ENCODE measurements at regions not wholly inside any gene's neighbourhood (a gene's known extent, or its start where the extent isn't known, plus 50 kb on each side); places are given as distances from the start of the nearest gene placed in this dataset.
A peak's percentile ranks its signal among the peaks of the same experiment; 100 is the strongest.

- 71 to 76% methylated on average over 1 to 2 of the region's 2 CpGs for WGBS, 2 donors (ENCODE audit: low coverage in 1 of 2)
- H3K4me1 ChIP-seq: peaks cover 0 to 13% (median 0%) of the 10 kb centered on the region in 3 donors
- TF ChIP-seq EP300 (IDR thresholded peaks at IDR 0.05): no peak
- TF ChIP-seq POLR2AphosphoS5 (IDR thresholded peaks at IDR 0.05): no peak
- no peak for TF ChIP-seq CTCF (IDR thresholded peaks at IDR 0.05)
- TF ChIP-seq POLR2A (IDR thresholded peaks at IDR 0.05): no peak
- H3K36me3 ChIP-seq: no peaks in the 10 kb centered on the region
- no peaks in the 10 kb centered on the region for H3K27me3 ChIP-seq
- no peak overlapping the region for H3K4me3 ChIP-seq
- peaks cover 0 to 1% (median 0%) of the 10 kb centered on the region in 3 donors for H3K9me3 ChIP-seq
- peak overlapping the region in 3 of 4 donors; percentile 3 to 58 (median 15) for H3K27ac ChIP-seq
- ATAC-seq: no peak
These were observed 105.2 kb downstream of the RPLP1 start for GRCh38 chr15:69557707-69558409.

- H3K4me3 ChIP-seq: no peak overlapping the region
- WGBS, 2 donors (ENCODE audit: low coverage in 1 of 2): 60% methylated on average over 5 of the region's 5 CpGs; no CpG with 5 or more reads in 1 of the 2 donors
- H3K4me1 ChIP-seq: peaks cover 0 to 13% (median 0%) of the 10 kb centered on the region in 3 donors
- no peak for TF ChIP-seq POLR2A (IDR thresholded peaks at IDR 0.05)
- TF ChIP-seq CTCF (IDR thresholded peaks at IDR 0.05): no peak
- TF ChIP-seq EP300 (IDR thresholded peaks at IDR 0.05): no peak
- TF ChIP-seq POLR2AphosphoS5 (IDR thresholded peaks at IDR 0.05): no peak
- H3K27ac ChIP-seq: no peak overlapping the region
- no peak for ATAC-seq
- no peaks in the 10 kb centered on the region for H3K27me3 ChIP-seq
- H3K36me3 ChIP-seq: no peaks in the 10 kb centered on the region
- H3K9me3 ChIP-seq: no peaks in the 10 kb centered on the region
These were observed 107.0 kb downstream of the RPLP1 start for GRCh38 chr15:69559440-69560190.

GRCh38 chr15:69561071-69561784 lies 108.6 kb downstream of the RPLP1 start:
- no peaks in the 10 kb centered on the region for H3K27me3 ChIP-seq
- WGBS, 2 donors (ENCODE audit: low coverage in 1 of 2): 46 to 50% methylated on average over 10 to 14 of the region's 14 CpGs
- no peaks in the 10 kb centered on the region for H3K9me3 ChIP-seq
- H3K36me3 ChIP-seq: no peaks in the 10 kb centered on the region
- TF ChIP-seq POLR2AphosphoS5 (IDR thresholded peaks at IDR 0.05) (no peak), POLR2A (IDR thresholded peaks at IDR 0.05) (no peak), CTCF (IDR thresholded peaks at IDR 0.05) (no peak), EP300 (IDR thresholded peaks at IDR 0.05) (no peak)
- peaks cover 0 to 13% (median 0%) of the 10 kb centered on the region in 3 donors for H3K4me1 ChIP-seq
- ATAC-seq: no peak
- H3K27ac ChIP-seq: no peak overlapping the region
- no peak overlapping the region for H3K4me3 ChIP-seq

GRCh38 chr15:69562116-69562515 lies 109.5 kb downstream of the RPLP1 start:
- no peak for ATAC-seq
- Histone ChIP-seq H3K4me1 (peaks cover 0 to 8% (median 0%) of the 10 kb centered on the region in 3 donors), H3K27ac (no peak overlapping the region), H3K9me3 (no peaks in the 10 kb centered on the region), H3K36me3 (no peaks in the 10 kb centered on the region), H3K4me3 (no peak overlapping the region), H3K27me3 (no peaks in the 10 kb centered on the region)
- WGBS, 2 donors (ENCODE audit: low coverage in 1 of 2): 49 to 52% methylated on average over 5 to 7 of the region's 7 CpGs
- TF ChIP-seq POLR2AphosphoS5 (IDR thresholded peaks at IDR 0.05) (no peak), POLR2A (IDR thresholded peaks at IDR 0.05) (no peak), EP300 (IDR thresholded peaks at IDR 0.05) (no peak), CTCF (IDR thresholded peaks at IDR 0.05) (no peak)

Measured in gastroesophageal sphincter (tissue), 4 donors.